LNCAP (cell line): ENCODE measurements at regions not wholly inside any gene's neighbourhood (a gene's known extent, or its start where the extent isn't known, plus 50 kb on each side); places are given as distances from the start of the nearest gene placed in this dataset.

Source experiments
- TF ChIP-seq, protein P1 (sequence below): fragments of 450-650 bp; IDR thresholded peaks from 2 replicates; pipeline ENCODE4 v1.5.1; 2017; ENCODE audit warnings: mild to moderate bottlenecking

DNA sequence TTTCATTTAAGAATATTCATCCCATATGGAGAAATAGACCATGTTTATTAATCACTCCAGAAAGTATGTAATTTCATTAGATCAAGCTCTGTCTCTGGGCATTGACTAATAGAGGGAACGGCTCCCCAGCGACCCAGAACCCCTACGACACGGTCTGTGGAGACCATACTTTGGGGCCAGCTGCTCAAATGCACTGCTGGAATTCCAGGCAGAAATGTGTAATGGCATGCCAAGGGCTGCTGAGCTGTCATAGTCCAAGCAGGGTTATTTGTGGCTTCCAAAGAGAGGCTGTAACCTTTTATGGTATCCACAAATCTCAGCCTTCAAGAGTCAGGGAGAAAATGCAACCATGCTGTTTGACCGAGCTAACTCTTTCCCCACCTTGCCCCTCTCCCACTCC lies 755.8 kb downstream of the DHX35 start:
- TF ChIP-seq, protein P1, sequence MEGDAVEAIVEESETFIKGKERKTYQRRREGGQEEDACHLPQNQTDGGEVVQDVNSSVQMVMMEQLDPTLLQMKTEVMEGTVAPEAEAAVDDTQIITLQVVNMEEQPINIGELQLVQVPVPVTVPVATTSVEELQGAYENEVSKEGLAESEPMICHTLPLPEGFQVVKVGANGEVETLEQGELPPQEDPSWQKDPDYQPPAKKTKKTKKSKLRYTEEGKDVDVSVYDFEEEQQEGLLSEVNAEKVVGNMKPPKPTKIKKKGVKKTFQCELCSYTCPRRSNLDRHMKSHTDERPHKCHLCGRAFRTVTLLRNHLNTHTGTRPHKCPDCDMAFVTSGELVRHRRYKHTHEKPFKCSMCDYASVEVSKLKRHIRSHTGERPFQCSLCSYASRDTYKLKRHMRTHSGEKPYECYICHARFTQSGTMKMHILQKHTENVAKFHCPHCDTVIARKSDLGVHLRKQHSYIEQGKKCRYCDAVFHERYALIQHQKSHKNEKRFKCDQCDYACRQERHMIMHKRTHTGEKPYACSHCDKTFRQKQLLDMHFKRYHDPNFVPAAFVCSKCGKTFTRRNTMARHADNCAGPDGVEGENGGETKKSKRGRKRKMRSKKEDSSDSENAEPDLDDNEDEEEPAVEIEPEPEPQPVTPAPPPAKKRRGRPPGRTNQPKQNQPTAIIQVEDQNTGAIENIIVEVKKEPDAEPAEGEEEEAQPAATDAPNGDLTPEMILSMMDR = no peak

DNA sequence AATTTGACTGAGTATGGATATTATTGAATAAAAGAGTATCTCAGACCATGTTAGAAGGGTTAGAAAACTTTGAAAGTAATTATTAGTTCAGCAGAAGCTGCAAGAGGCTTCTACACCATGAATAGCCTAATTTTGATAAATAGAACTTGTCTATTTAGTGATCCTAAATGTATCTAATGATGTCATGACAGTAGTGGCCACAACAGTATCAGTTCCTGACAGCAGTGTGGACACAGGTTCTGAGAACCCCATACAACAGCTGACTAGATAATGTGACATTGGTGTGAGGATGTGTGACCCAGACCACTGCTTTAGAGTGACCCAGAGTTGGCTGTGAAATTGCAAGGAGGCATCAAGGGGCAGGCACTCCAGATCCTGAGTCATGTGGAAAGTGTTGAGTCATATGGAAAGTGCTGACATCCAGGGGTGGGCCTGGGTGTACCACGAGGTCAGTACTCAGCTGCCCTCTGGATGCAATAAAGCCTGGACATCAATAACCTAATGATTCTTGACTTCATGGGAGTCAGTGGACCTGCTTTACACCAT lies 754.7 kb downstream of the DHX35 start:
- TF ChIP-seq, protein P1 = no peak

DNA sequence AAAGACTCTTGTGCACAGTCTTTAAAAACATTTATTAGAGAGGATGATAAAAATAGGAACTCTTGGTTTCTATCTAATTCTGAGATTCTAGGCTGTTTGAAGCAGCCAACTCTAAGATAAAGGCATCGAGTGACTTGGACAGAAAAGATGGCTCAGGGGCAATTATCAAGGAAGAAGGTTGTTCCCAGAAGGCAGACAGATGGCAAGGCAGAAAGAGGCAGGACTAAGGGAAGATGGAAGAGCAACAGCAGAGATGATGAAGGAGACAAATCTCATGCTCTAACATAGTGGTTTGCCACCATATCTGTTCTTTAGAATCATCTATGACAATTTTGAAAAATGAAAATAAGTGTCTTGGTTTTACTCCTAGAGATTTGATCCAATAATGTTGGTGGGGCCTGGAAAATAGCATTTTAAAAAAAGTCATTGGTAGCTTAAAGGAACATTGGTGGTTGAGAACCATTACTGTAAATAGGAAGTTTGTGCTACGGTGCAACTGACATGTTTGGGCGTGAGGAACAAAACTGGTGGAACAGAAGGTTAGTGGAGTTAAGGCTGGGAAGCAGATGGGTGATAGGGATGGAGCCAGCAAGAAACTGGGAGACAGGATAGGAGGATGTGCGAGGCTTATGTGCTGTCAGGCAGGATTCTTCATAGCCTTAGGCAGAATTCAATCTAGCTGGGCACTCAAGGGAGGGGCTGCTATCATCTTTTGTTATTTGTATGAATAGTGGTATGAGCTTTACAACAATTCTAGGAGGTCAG lies 751.1 kb downstream of the DHX35 start:
- TF ChIP-seq, protein P1 = no peak

DNA sequence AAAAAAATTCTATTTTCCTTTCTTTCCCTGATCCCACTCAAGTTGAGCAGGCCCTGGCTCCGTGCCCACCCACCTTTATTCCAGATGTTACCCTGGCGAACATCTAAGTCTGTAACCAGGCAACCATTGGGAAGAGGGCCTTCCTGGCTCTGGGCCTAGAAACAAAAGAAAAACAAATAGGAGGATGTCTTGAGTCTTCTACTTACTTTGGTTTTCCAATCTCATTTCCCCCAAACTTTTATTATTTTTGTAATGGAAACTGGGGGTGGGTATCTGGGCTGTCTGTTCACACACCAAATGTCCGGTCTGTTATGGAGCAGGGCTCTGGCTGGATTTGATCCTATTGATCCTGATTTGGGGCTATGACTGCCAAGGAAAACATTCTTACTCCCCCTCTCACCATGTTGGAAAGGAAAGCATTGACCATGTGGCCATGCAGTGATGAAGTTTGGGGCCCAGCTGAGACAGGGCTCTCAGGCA lies 744.1 kb downstream of the DHX35 start:
- TF ChIP-seq, protein P1 = no peak

DNA sequence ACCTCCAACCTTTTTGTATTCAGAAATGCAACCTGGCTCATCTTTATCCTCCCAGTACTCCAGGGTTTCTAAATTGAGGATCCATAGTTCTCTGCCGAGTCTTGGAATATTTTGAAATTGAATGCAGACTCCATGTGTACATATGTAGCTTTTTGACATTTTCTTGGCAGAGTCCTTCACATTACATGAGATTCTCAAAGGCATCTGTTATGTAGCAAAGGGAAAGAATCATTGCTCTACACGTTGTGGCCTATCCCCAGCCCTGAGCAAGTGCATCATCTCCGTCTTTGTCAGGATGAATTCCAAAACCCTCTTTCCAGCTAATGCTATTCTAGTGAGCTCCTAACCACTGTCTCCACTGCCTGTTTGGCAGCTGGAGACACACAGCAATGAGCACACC lies 742.9 kb downstream of the DHX35 start:
- TF ChIP-seq, protein P1 = no peak

DNA sequence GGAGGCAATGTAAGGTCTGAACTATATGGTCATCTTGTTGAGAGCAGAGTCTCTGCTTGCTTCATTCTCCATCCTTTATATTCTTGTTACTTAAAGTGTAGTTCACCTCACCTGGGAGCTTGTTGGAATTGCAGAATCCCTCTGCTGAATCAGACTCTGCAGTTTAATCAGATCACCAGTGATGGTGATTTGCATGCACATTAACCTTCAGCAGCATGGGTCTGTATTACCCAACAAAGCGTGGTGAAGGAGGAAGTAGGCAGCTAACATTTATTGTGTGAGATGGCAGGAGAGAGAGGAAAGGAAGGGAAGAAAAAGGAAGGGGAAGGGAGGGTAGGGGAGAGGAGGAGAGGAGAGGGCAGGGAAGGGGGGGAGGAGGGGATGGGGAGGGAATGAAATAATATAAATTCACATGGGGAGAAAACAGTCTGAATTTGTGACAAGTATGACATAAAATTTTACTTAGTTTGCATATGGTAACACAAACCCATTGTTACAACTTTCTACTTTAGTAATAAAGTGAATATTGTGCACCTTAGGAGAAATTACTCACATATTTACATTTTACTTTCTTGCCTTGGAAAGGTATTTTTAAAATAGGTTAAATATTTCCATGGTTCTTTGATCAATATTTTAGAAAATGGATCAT lies 740.7 kb downstream of the DHX35 start:
- TF ChIP-seq, protein P1 = no peak

DNA sequence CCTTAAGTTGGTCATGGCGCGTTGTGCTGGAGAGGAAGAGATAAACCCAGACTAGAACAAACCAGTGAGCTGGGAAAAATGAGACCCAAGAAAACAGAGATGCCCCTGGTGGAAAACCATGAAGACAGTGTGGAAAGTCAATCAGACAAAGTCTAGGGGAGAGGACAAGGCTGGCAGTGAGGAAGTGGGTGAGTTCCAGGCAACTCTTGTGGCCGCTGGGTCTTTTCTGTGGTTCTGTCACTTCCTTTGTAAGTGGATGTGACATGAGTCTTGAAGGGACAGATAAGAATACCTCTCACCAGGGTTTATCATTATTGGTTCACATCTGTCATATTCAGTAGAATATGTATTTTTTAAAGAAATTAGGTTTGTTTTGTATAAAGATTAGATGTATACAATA lies 738.4 kb downstream of the DHX35 start:
- TF ChIP-seq, protein P1 = no peak
